IMR-90 (cell line): ENCODE measurements at regions not wholly inside any gene's neighbourhood (a gene's known extent, or its start where the extent isn't known, plus 50 kb on each side); places are given as distances from the start of the nearest gene placed in this dataset.

Source experiments
- ATAC-seq: fragments of 200-7000 bp; cut with Tn5 transposase; 2 replicates; pipeline ENCODE4 v1.9.1; 2020; ENCODE audit warnings: low read depth, mild to moderate bottlenecking, moderate library complexity
- BruUV-seq: library from RNA; stranded (reverse); fragments of 400-500 nt; replicated peaks from 2 replicates; lab custom pipeline; 2021; lab: Mats Ljungman, UMichigan
- CTCF ChIA-PET: fragments of 300-600 bp; formaldehyde crosslinking; extraction: SDS; loops from one replicate; lab custom pipeline; 2021; ENCODE audit warnings: antibody characterized with exemption; lab: Yijun Ruan, JAX
- POLR2A ChIA-PET: fragments of 300-600 bp; sonication (Branson Sonifier 250); formaldehyde crosslinking; loops from one replicate; lab custom pipeline; 2022; ENCODE audit warnings: antibody characterized with exemption; ENCODE audit not compliant: unreplicated experiment; lab: Charles Lee
- DNase-seq: peaks from one replicate; pipeline ENCODE4 v3.0.0; 2013
- H2AFZ ChIP-seq: replicated peaks from 2 replicates; pipeline ENCODE3; 2013; ENCODE audit warnings: low read length, mild to moderate bottlenecking; ENCODE audit not compliant: poor library complexity
- H2AK5ac ChIP-seq: 2 replicates; pipeline ENCODE4 v1.6.1; 2013; ENCODE audit warnings: low read depth, low read length, inconsistent platforms
- H2AK9ac ChIP-seq: replicated peaks from 2 replicates; pipeline ENCODE3; 2013; ENCODE audit warnings: mild to moderate bottlenecking, low read depth, low read length, moderate library complexity; ENCODE audit not compliant: poor library complexity
- H2BK120ac ChIP-seq: 2 replicates; pipeline ENCODE4 v1.6.1; 2013; ENCODE audit warnings: low read depth, low read length, inconsistent platforms
- H2BK15ac ChIP-seq: 3 replicates; pipeline ENCODE4 v1.6.1; 2013; ENCODE audit warnings: low read depth, low read length, inconsistent platforms
- H2BK20ac ChIP-seq: 2 replicates; pipeline ENCODE4 v1.6.1; 2013; ENCODE audit warnings: low read depth, mild to moderate bottlenecking, inconsistent platforms, low read length, moderate library complexity
- H2BK5ac ChIP-seq: 2 replicates; pipeline ENCODE4 v1.6.1; 2013; ENCODE audit warnings: mild to moderate bottlenecking, low read depth, low read length, inconsistent platforms; ENCODE audit not compliant: poor library complexity, severe bottlenecking
- H3K14ac ChIP-seq: replicated peaks from 2 replicates; pipeline ENCODE4 v1.6.1; 2013; ENCODE audit warnings: low read depth, low read length, inconsistent platforms
- H3K18ac ChIP-seq: 2 replicates; pipeline ENCODE4 v1.6.1; 2013; ENCODE audit warnings: low read depth, low read length, control low read depth
- H3K23ac ChIP-seq: 2 replicates; pipeline ENCODE4 v1.6.1; 2013; ENCODE audit warnings: low read depth, low read length, inconsistent platforms
- H3K27ac ChIP-seq: 2 replicates; pipeline ENCODE4 v1.5.1; 2013; ENCODE audit warnings: mild to moderate bottlenecking, control low read depth, low read length; ENCODE audit not compliant: insufficient read depth
- H3K27me3 ChIP-seq: 2 replicates; pipeline ENCODE4 v1.6.1; 2013; ENCODE audit warnings: low read length; ENCODE audit not compliant: control insufficient read depth, insufficient read depth
- H3K36me3 ChIP-seq: 2 replicates; pipeline ENCODE4 v1.6.1; 2013; ENCODE audit warnings: low read length, mixed read lengths; ENCODE audit not compliant: control insufficient read depth, insufficient read depth
- H3K4ac ChIP-seq: 2 replicates; pipeline ENCODE4 v1.6.1; 2013; ENCODE audit warnings: low read depth, low read length, inconsistent platforms
- H3K4me1 ChIP-seq: 2 replicates; pipeline ENCODE4 v1.6.1; 2013; ENCODE audit warnings: low read length, mixed read lengths; ENCODE audit not compliant: control insufficient read depth, insufficient read depth
- H3K4me2 ChIP-seq: 2 replicates; pipeline ENCODE4 v1.6.1; 2013; ENCODE audit warnings: low read depth, mild to moderate bottlenecking, control low read depth, low read length, moderate library complexity
- H3K4me3 ChIP-seq: 2 replicates; pipeline ENCODE4 v1.5.1; 2013; ENCODE audit warnings: low read depth, mild to moderate bottlenecking, control low read depth, low read length, moderate library complexity; ENCODE audit not compliant: insufficient read depth
- H3K56ac ChIP-seq: 2 replicates; pipeline ENCODE4 v1.6.1; 2013; ENCODE audit warnings: low read length, inconsistent platforms; ENCODE audit not compliant: insufficient read depth; ENCODE audit errors: extremely low read depth
- H3K79me1 ChIP-seq, 2 experiments: 2 replicates each; pipeline ENCODE4 v1.6.1; 2013; ENCODE audit warnings: low read length in 2 of 2, inconsistent platforms in 1 of 2, low read depth in 1 of 2
- H3K9ac ChIP-seq: 2 replicates; pipeline ENCODE4 v1.6.1; 2013; ENCODE audit warnings: low read depth, low read length, control low read depth
- H3K9me1 ChIP-seq: 2 replicates; pipeline ENCODE4 v1.6.1; 2013; ENCODE audit warnings: low read length, inconsistent platforms; ENCODE audit not compliant: insufficient read depth
- H3K9me3 ChIP-seq: 2 replicates; pipeline ENCODE4 v1.6.1; 2013; ENCODE audit warnings: low read length; ENCODE audit not compliant: control insufficient read depth, insufficient read depth
- H4K20me1 ChIP-seq: 2 replicates; pipeline ENCODE4 v1.6.1; 2013; ENCODE audit warnings: low read length, inconsistent platforms; ENCODE audit not compliant: insufficient read depth
- H4K5ac ChIP-seq: 2 replicates; pipeline ENCODE4 v1.6.1; 2013; ENCODE audit warnings: mild to moderate bottlenecking, low read depth, low read length, control low read depth
- H4K8ac ChIP-seq, 2 experiments: 2 replicates each; pipeline ENCODE4 v1.6.1; 2013; ENCODE audit warnings: low read depth in 2 of 2, low read length in 2 of 2, control low read depth in 1 of 2, inconsistent platforms in 1 of 2
- H4K91ac ChIP-seq: 2 replicates; pipeline ENCODE4 v1.6.1; 2013; ENCODE audit warnings: low read depth, low read length, inconsistent platforms; ENCODE audit not compliant: insufficient read depth
- BHLHE40 ChIP-seq: fragments of 150-350 bp; IDR thresholded peaks from 2 replicates; pipeline ENCODE4 v1.6.1; 2016; ENCODE audit warnings: mild to moderate bottlenecking, low read depth, low read length
- CEBPB ChIP-seq: IDR thresholded peaks from 2 replicates; pipeline ENCODE4 v1.6.1; 2012; ENCODE audit warnings: low read depth, low read length, improper control_type of control experiment
- CHD1 ChIP-seq: IDR thresholded peaks from 2 replicates; pipeline ENCODE4 v1.6.1; 2012; ENCODE audit warnings: low read depth, low read length, improper control_type of control experiment
- CTCF ChIP-seq: conservative IDR thresholded peaks from 2 replicates; pipeline ENCODE4 v1.5.1; 2012; ENCODE audit warnings: mild to moderate bottlenecking, low read depth, low read length, improper control_type of control experiment
- ELK1 ChIP-seq: fragments of 150-350 bp; IDR thresholded peaks from 2 replicates; pipeline ENCODE4 v1.6.1; 2016; ENCODE audit warnings: low read depth, mild to moderate bottlenecking, low read length, moderate library complexity, borderline replicate concordance
- FOS ChIP-seq: fragments of 150-350 bp; IDR thresholded peaks from 2 replicates; pipeline ENCODE4 v1.6.1; 2016; ENCODE audit warnings: low read depth, low read length
- MAFK ChIP-seq: IDR thresholded peaks from 2 replicates; pipeline ENCODE4 v1.6.1; 2012; ENCODE audit warnings: low read depth, low read length, improper control_type of control experiment
- MAZ ChIP-seq: IDR thresholded peaks from 2 replicates; pipeline ENCODE4 v1.6.1; 2012; ENCODE audit warnings: low read depth, mild to moderate bottlenecking, low read length, improper control_type of control experiment, moderate library complexity, borderline replicate concordance
- MXI1 ChIP-seq: IDR thresholded peaks from 2 replicates; pipeline ENCODE4 v1.6.1; 2012; ENCODE audit warnings: low read depth, mild to moderate bottlenecking, low read length, moderate library complexity, borderline replicate concordance
- NFE2L2 ChIP-seq: fragments of 150-350 bp; IDR thresholded peaks from 2 replicates; pipeline ENCODE4 v1.6.1; 2016; ENCODE audit warnings: low read depth, mild to moderate bottlenecking, low read length
- POLR2A ChIP-seq: IDR thresholded peaks from 2 replicates; pipeline ENCODE4 v1.6.1; 2012; ENCODE audit warnings: mild to moderate bottlenecking, low read depth, low read length
- RAD21 ChIP-seq: IDR thresholded peaks from 2 replicates; pipeline ENCODE4 v1.6.1; 2012; ENCODE audit warnings: low read length, improper control_type of control experiment
- RCOR1 ChIP-seq: IDR thresholded peaks from 2 replicates; pipeline ENCODE4 v1.6.1; 2012; ENCODE audit warnings: mild to moderate bottlenecking, low read length, improper control_type of control experiment; ENCODE audit not compliant: insufficient replicate concordance
- RFX5 ChIP-seq: IDR thresholded peaks from 2 replicates; pipeline ENCODE4 v1.8.0; 2012; ENCODE audit warnings: low read depth, mild to moderate bottlenecking, low read length, moderate library complexity
- SMC3 ChIP-seq: fragments of 150-350 bp; IDR thresholded peaks from 2 replicates; pipeline ENCODE4 v1.6.1; 2016; ENCODE audit warnings: low read depth, mild to moderate bottlenecking, antibody characterized with exemption, low read length, moderate library complexity
- USF2 ChIP-seq: fragments of 150-350 bp; IDR thresholded peaks from 2 replicates; pipeline ENCODE4 v1.6.1; 2017; ENCODE audit warnings: mild to moderate bottlenecking, antibody characterized with exemption, low read length, low read depth
- WGBS, 2 experiments: methylation state at CpG; one replicate each; pipeline versions ENCODE4 v1.1.5 to v1.1.7; 2013; ENCODE audit warnings: missing lambda C conversion rate in 2 of 2; ENCODE audit not compliant: insufficient read length in 1 of 2; ENCODE audit errors: extremely low coverage in 2 of 2; 5-methylcytosine and 5-hydroxymethylcytosine counted together
- dilution Hi-C: fragments of 300-500 bp; cut with HindIII; formaldehyde crosslinking; loops from one replicate; pipeline ENCODE4 v1.14.3; 2018; ENCODE audit warnings: low sequenced_read_pairs; ENCODE audit not compliant: unreplicated experiment
- in situ Hi-C: fragments of 300-500 bp; cut with MboI; formaldehyde crosslinking; loops from 3 replicates; pipeline ENCODE4 v1.14.3; 2019; ENCODE audit warnings: low sequenced_read_pairs, inconsistent platforms, mixed read lengths
- intact Hi-C: fragments of 100-400 bp; cut with micrococcal nuclease; formaldehyde crosslinking; loops from 2 replicates; pipeline ENCODE4 v1.10.0; 2022

GRCh38 chr14:34075826-34076225 is 125.0 kb upstream of the EGLN3 start:
- Histone ChIP-seq H2AFZ (no peak overlapping the region), H3K36me3 (no peaks in the 10 kb centered on the region), H3K18ac (no peak overlapping the region), H4K91ac (no peak overlapping the region), H3K79me1 (no peaks in the 10 kb centered on the region), H3K4me2 (no peak overlapping the region), H4K5ac (no peak overlapping the region), H2AK5ac (no peak overlapping the region), H2BK20ac (no peak overlapping the region), H3K9me1 (no peaks in the 10 kb centered on the region), H2BK15ac (no peak overlapping the region), H3K23ac (no peak overlapping the region), H3K14ac (no peak overlapping the region), H4K8ac (no peak overlapping the region), H2AK9ac (no peak overlapping the region), H3K4me3 (no peak overlapping the region), H2BK5ac (no peak overlapping the region), H3K56ac (no peak overlapping the region), H4K20me1 (no peaks in the 10 kb centered on the region), H2BK120ac (no peak overlapping the region), H3K4ac (no peak overlapping the region), H3K27me3 (peaks cover 1% of the 10 kb centered on the region; the same call in 1 of the 2 replicates), H3K4me1 (no peaks in the 10 kb centered on the region), H3K9me3 (no peaks in the 10 kb centered on the region), H3K9ac (no peak overlapping the region), H3K27ac (no peak overlapping the region)
- dilution Hi-C loops: no loop called here
- no peak for ATAC-seq
- in situ Hi-C loops: no loop called here
- no peak for DNase-seq
- no CpG with 5 or more reads among the region's 1 CpG for WGBS, 2 experiments
- intact Hi-C loops: no loop called here
- TF ChIP-seq USF2 (no peak), ELK1 (no peak), RAD21 (no peak), POLR2A (no peak), CTCF (no peak), SMC3 (no peak), MAZ (no peak), BHLHE40 (no peak), RCOR1 (no peak), FOS (no peak), CEBPB (no peak), RFX5 (no peak), MAFK (no peak), CHD1 (no peak), MXI1 (no peak), NFE2L2 (no peak)
- BruUV-seq: no TSS peak
- ChIA-PET CTCF (no interaction called here), POLR2A (no interaction called here)
